Prostate gland (tissue), 2 donors: ENCODE measurements at regions not wholly inside any gene's neighbourhood (a gene's known extent, or its start where the extent isn't known, plus 50 kb on each side); places are given as distances from the start of the nearest gene placed in this dataset.

Source experiments
- DNase-seq: peaks from one replicate; pipeline ENCODE4 v3.0.0-alpha.2; 2019; ENCODE audit warnings: low spot score
- H3K27ac ChIP-seq, 2 donors: fragments of 200-600 bp; sonication (generic); 2 replicates each; pipeline ENCODE4 v1.5.1; 2017 to 2019
- H3K27me3 ChIP-seq: fragments of 200-600 bp; sonication (generic); replicated peaks from 2 replicates; pipeline ENCODE4 v1.5.1; 2019; ENCODE audit not compliant: insufficient read depth
- H3K36me3 ChIP-seq, 2 donors: fragments of 200-600 bp; sonication (generic); 1 replicate in 1 of 2; 2 replicates in 1 of 2; pipeline versions ENCODE4 v1.5.1 to v1.8.1; 2017 to 2019
- H3K4me1 ChIP-seq: fragments of 200-600 bp; sonication (generic); replicated peaks from 2 replicates; pipeline ENCODE4 v1.5.1; 2019
- H3K4me3 ChIP-seq, 2 donors: fragments of 200-600 bp; sonication (generic); 2 replicates each; pipeline ENCODE4 v1.5.1; 2017 to 2019
- H3K9me3 ChIP-seq: fragments of 200-600 bp; sonication (generic); 2 replicates; pipeline ENCODE4 v1.5.1; 2017
- POLR2A ChIP-seq: fragments of 450-650 bp; IDR thresholded peaks from one replicate; pipeline ENCODE4 v1.6.1; 2016; ENCODE audit warnings: antibody characterized with exemption, mild to moderate bottlenecking
- POLR2AphosphoS5 ChIP-seq: sonication (generic); formaldehyde crosslinking; IDR thresholded peaks from one replicate; pipeline ENCODE4 v1.6.1; 2017; ENCODE audit warnings: antibody characterized with exemption
- WGBS: methylation state at CpG from one replicate; pipeline ENCODE4 v1.1.5; 2018; 5-methylcytosine and 5-hydroxymethylcytosine counted together
- intact Hi-C: fragments of 100-400 bp; cut with DNase I; formaldehyde crosslinking; loops from one replicate; pipeline ENCODE4 v1.14.2; 2022
- TF ChIP-seq, protein P1 (sequence below), 4 experiments: fragments of 200-600 bp in 2 of 4; fragments of 450-650 bp in 2 of 4; sonication (generic) in 2 of 4; IDR thresholded peaks; 1 replicate in 3 of 4; 2 replicates in 1 of 4; pipeline ENCODE4 v1.5.1; 2016 to 2019; ENCODE audit warnings: antibody characterized with exemption in 4 of 4, mild to moderate bottlenecking in 2 of 4, moderate library complexity in 2 of 4

DNA sequence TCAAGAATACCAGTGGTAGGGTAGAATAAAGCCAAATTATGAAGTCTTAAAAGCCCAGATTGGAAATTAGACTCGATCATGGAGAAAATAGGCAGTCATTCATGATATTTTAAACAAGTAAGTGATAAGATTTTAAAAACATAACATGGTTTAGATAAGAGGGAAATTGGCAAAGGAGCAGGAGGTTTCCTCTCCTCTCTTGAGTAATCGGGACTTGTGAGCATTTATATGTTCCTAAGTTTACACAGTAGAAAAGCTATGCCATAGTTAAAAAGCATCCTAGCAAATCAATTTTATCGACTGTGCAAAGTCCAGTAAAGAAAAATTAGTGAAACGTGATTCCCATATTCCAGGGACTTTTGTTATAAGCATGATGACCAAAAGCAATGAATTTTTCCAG, 313.2 kb downstream of the AHR start:
- no peak for DNase-seq
- no peaks in the 10 kb centered on the region for H3K36me3 ChIP-seq
- H3K4me3 ChIP-seq: no peak overlapping the region
- 84% methylated on average over 4 of the region's 4 CpGs for WGBS
- no peaks in the 10 kb centered on the region for H3K9me3 ChIP-seq
- no peak for TF ChIP-seq POLR2AphosphoS5
- TF ChIP-seq, protein P1, sequence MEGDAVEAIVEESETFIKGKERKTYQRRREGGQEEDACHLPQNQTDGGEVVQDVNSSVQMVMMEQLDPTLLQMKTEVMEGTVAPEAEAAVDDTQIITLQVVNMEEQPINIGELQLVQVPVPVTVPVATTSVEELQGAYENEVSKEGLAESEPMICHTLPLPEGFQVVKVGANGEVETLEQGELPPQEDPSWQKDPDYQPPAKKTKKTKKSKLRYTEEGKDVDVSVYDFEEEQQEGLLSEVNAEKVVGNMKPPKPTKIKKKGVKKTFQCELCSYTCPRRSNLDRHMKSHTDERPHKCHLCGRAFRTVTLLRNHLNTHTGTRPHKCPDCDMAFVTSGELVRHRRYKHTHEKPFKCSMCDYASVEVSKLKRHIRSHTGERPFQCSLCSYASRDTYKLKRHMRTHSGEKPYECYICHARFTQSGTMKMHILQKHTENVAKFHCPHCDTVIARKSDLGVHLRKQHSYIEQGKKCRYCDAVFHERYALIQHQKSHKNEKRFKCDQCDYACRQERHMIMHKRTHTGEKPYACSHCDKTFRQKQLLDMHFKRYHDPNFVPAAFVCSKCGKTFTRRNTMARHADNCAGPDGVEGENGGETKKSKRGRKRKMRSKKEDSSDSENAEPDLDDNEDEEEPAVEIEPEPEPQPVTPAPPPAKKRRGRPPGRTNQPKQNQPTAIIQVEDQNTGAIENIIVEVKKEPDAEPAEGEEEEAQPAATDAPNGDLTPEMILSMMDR (IDR thresholded peaks at IDR 0.05): no peak
- TF ChIP-seq POLR2A: no peak
- intact Hi-C loops: no loop called here
- H3K4me1 ChIP-seq: no peaks in the 10 kb centered on the region
- H3K27me3 ChIP-seq: no peaks in the 10 kb centered on the region
- H3K27ac ChIP-seq: no peak overlapping the region

- Histone ChIP-seq H3K4me1 (no peaks in the 10 kb centered on the region), H3K36me3 (no peaks in the 10 kb centered on the region), H3K9me3 (no peaks in the 10 kb centered on the region), H3K4me3 (no peak overlapping the region), H3K27me3 (no peaks in the 10 kb centered on the region), H3K27ac (no peak overlapping the region)
- intact Hi-C loops: no loop called here
- WGBS: 86% methylated on average over 2 of the region's 2 CpGs
- TF ChIP-seq POLR2AphosphoS5: no peak
- TF ChIP-seq, protein P1 (IDR thresholded peaks at IDR 0.05): no peak
- TF ChIP-seq POLR2A: no peak
- no peak for DNase-seq
Measured at GRCh38 chr7:17613338-17614041, 315.0 kb downstream of the AHR start.

- Histone ChIP-seq H3K9me3 (no peaks in the 10 kb centered on the region), H3K4me3 (no peak overlapping the region), H3K27ac (no peak overlapping the region), H3K4me1 (no peaks in the 10 kb centered on the region), H3K36me3 (no peaks in the 10 kb centered on the region), H3K27me3 (no peaks in the 10 kb centered on the region)
- TF ChIP-seq POLR2AphosphoS5 (no peak), POLR2A (no peak)
- TF ChIP-seq, protein P1 (IDR thresholded peaks at IDR 0.05): no peak
- WGBS: 79% methylated on average over 2 of the region's 2 CpGs
- intact Hi-C loops: no loop called here
- DNase-seq: no peak
Measured at GRCh38 chr7:17617380-17617779, 318.9 kb downstream of the AHR start.

DNA sequence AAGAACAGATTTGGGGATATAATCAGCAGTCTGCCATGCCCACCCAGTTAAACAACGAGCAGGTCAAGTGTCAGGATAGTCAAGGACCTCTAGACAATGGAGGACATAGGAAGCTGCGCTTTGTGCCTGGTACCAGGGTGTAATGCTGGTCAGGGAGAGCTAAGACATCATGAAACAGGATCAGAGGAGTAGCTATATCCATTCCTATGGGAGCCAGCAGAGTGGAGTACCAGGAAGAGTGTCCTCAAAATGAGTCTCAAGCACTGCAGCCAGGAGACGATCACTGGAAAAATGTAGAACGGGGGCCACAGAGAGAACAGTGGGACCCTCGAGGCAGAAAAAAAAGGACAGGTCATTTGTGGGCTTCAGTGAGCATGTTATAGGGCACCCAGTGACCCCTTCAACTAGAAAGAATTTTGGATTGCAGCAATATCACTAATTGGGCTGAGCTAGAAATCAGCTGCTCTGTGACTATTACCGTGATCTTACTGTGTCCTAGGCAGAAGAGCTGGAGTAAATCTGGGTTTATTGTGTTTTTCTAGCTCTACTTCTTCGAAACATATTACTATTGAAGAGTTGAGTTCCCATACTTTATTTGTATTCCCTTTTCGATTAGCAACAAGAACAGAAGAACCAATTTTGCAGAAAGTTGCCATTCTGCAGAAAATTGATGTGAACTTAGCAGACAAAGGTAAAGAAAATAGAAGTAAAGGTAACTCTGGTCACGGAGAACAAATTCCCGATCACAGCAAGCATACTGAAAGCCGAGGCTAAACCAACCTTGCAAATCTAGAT, 319.6 kb downstream of the AHR start:
- no peak for DNase-seq
- no peaks in the 10 kb centered on the region for H3K4me1 ChIP-seq

More for the DNA sequence above, 319.6 kb downstream of the AHR start:
- intact Hi-C loops: no loop called here
- H3K27ac ChIP-seq: no peak overlapping the region
- no peaks in the 10 kb centered on the region for H3K9me3 ChIP-seq
- H3K4me3 ChIP-seq: no peak overlapping the region
- 74% methylated on average over 11 of the region's 11 CpGs for WGBS
- H3K36me3 ChIP-seq: no peaks in the 10 kb centered on the region
- TF ChIP-seq POLR2AphosphoS5 (no peak), POLR2A (no peak)
- TF ChIP-seq, protein P1 (IDR thresholded peaks at IDR 0.05): no peak
- no peaks in the 10 kb centered on the region for H3K27me3 ChIP-seq
